Keratinocyte (primary cell): ENCODE measurements at regions not wholly inside any gene's neighbourhood (a gene's known extent, or its start where the extent isn't known, plus 50 kb on each side); places are given as distances from the start of the nearest gene placed in this dataset.

Source experiments
- DNase-seq: peaks from one replicate; pipeline ENCODE4 v3.0.0-alpha.2; 2011; ENCODE audit warnings: low read depth, missing footprints, low spot score
- FAIRE-seq: peaks from 2 replicates; lab custom pipeline; 2011; peaks lifted over from hg19 to GRCh38; lab: Jason Lieb, UNC
- H2AFZ ChIP-seq: 2 replicates; pipeline ENCODE4 v1.6.0; 2012; ENCODE audit warnings: low read length, control low read depth, inconsistent platforms; ENCODE audit not compliant: control insufficient read depth
- H3K27ac ChIP-seq: 2 replicates; pipeline ENCODE4 v1.5.1; 2011; ENCODE audit warnings: low read length; ENCODE audit not compliant: control insufficient read depth, insufficient read depth
- H3K27me3 ChIP-seq: 3 replicates; pipeline ENCODE4 v1.6.0; 2011; ENCODE audit warnings: low read length; ENCODE audit not compliant: control insufficient read depth, insufficient read depth; ENCODE audit errors: extremely low read depth
- H3K36me3 ChIP-seq, 2 experiments: 2 replicates in 1 of 2; 3 replicates in 1 of 2; pipeline ENCODE4 v1.5.1; 2011; ENCODE audit warnings: low read length in 2 of 2, mild to moderate bottlenecking in 1 of 2; ENCODE audit not compliant: control insufficient read depth in 2 of 2, insufficient read depth in 2 of 2; ENCODE audit errors: extremely low read depth in 1 of 2
- H3K4me1 ChIP-seq: 3 replicates; pipeline ENCODE4 v1.5.1; 2011; ENCODE audit warnings: low read length; ENCODE audit not compliant: control insufficient read depth, insufficient read depth; ENCODE audit errors: extremely low read depth
- H3K4me2 ChIP-seq: 3 replicates; pipeline ENCODE4 v1.6.0; 2011; ENCODE audit warnings: low read depth, low read length; ENCODE audit not compliant: control insufficient read depth, insufficient read depth; ENCODE audit errors: extremely low read depth
- H3K4me3 ChIP-seq, 3 experiments: fragments of 200-600 bp in 1 of 3; sonication (generic) in 1 of 3; 2 replicates in 2 of 3; 3 replicates in 1 of 3; pipeline ENCODE4 v1.5.1; 2011 to 2016; ENCODE audit warnings: low read length in 3 of 3, mild to moderate bottlenecking in 3 of 3, control low read depth in 2 of 3, inconsistent platforms in 1 of 3, low read depth in 1 of 3, mixed read lengths in 1 of 3, mixed run types in 1 of 3, moderate library complexity in 1 of 3; ENCODE audit not compliant: control insufficient read depth in 2 of 3, insufficient read depth in 2 of 3; ENCODE audit errors: extremely low read depth in 1 of 3
- H3K79me2 ChIP-seq: 2 replicates; pipeline ENCODE4 v1.6.0; 2012; ENCODE audit warnings: low read length; ENCODE audit not compliant: control insufficient read depth, insufficient read depth
- H3K9ac ChIP-seq: 3 replicates; pipeline ENCODE4 v1.6.0; 2011; ENCODE audit warnings: low read length; ENCODE audit not compliant: control insufficient read depth, insufficient read depth; ENCODE audit errors: extremely low read depth
- H3K9me1 ChIP-seq: 3 replicates; pipeline ENCODE4 v1.6.0; 2011; ENCODE audit warnings: low read length; ENCODE audit not compliant: control insufficient read depth, insufficient read depth; ENCODE audit errors: extremely low read depth
- H3K9me3 ChIP-seq: 2 replicates; pipeline ENCODE4 v1.5.1; 2012; ENCODE audit warnings: low read depth, low read length; ENCODE audit not compliant: control insufficient read depth
- H4K20me1 ChIP-seq: 3 replicates; pipeline ENCODE4 v1.6.0; 2011; ENCODE audit warnings: low read length; ENCODE audit not compliant: control insufficient read depth, insufficient read depth; ENCODE audit errors: extremely low read depth
- EZH2 ChIP-seq: IDR thresholded peaks from one replicate; pipeline ENCODE4 v1.6.1; 2012; ENCODE audit warnings: inconsistent platforms, mild to moderate bottlenecking, low read length, moderate library complexity
- dilution Hi-C: fragments of 300-500 bp; cut with MboI; formaldehyde crosslinking; loops from one replicate; pipeline ENCODE4 v1.7.0; 2020; ENCODE audit warnings: low sequenced_read_pairs; ENCODE audit not compliant: extremely low pct_ligation_motif_present
- TF ChIP-seq, protein P1 (sequence below), 3 experiments: IDR thresholded peaks in 1 of 3; conservative IDR thresholded peaks in 1 of 3; optimal IDR thresholded peaks in 1 of 3; 2 replicates in 2 of 3; 3 replicates in 1 of 3; pipeline versions ENCODE3 to v1.5.1; 2011; ENCODE audit warnings: low read length in 3 of 3, mild to moderate bottlenecking in 3 of 3, moderate library complexity in 2 of 3, control low read depth in 1 of 3, inconsistent platforms in 1 of 3; ENCODE audit not compliant: insufficient read depth in 2 of 3; ENCODE audit errors: extremely low read depth in 1 of 3

DNA sequence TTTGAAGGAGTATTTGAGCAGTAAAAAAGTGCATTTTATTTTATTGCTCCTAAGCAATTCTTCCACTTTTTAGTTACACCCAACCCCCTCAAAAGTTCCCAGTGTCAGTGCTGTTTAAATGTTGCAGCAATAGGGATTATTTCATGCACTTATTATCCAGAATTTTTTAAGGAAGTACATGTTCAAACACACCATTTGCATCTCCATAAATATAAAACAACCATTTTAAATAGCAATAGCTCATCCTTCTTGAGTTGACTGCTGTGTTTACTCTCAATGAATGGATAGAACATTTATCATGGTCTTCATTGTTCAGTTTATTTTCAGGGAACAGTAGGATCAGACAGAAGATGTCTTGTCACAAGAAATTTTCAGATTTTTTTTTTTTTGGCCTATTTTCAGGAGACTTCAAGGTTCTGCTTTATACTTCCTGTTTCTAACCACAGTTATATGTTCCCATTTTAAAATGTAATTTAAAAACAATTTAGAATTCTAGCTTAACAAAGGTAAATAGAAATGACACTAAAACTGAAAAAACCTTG is 171.9 kb downstream of the TMA16 start:
- DNase-seq (no peak), FAIRE-seq (no peak)
- no peaks in the 10 kb centered on the region for H3K9me1 ChIP-seq
- no peak overlapping the region for H2AFZ ChIP-seq
- H3K36me3 ChIP-seq: no peaks in the 10 kb centered on the region
- no peak overlapping the region for H3K9ac ChIP-seq
- H3K4me3 ChIP-seq: no peak overlapping the region
- no peaks in the 10 kb centered on the region for H3K4me1 ChIP-seq
- H3K9me3 ChIP-seq: no peaks in the 10 kb centered on the region
- dilution Hi-C loops: no loop called here
- no peak overlapping the region for H3K4me2 ChIP-seq
- TF ChIP-seq, protein P1, sequence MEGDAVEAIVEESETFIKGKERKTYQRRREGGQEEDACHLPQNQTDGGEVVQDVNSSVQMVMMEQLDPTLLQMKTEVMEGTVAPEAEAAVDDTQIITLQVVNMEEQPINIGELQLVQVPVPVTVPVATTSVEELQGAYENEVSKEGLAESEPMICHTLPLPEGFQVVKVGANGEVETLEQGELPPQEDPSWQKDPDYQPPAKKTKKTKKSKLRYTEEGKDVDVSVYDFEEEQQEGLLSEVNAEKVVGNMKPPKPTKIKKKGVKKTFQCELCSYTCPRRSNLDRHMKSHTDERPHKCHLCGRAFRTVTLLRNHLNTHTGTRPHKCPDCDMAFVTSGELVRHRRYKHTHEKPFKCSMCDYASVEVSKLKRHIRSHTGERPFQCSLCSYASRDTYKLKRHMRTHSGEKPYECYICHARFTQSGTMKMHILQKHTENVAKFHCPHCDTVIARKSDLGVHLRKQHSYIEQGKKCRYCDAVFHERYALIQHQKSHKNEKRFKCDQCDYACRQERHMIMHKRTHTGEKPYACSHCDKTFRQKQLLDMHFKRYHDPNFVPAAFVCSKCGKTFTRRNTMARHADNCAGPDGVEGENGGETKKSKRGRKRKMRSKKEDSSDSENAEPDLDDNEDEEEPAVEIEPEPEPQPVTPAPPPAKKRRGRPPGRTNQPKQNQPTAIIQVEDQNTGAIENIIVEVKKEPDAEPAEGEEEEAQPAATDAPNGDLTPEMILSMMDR (optimal IDR thresholded peaks at IDR 0.05 in 1 of 3, IDR thresholded peaks at IDR 0.05 in 1 of 3, conservative IDR thresholded peaks at IDR 0.05 in 1 of 3; ENCODE audit: extremely low read depth in 1 of 3, insufficient read depth in 2 of 3, low read length in 3 of 3): no peak
- no peak for TF ChIP-seq EZH2
- H3K27me3 ChIP-seq: no peaks in the 10 kb centered on the region
- no peaks in the 10 kb centered on the region for H4K20me1 ChIP-seq
- H3K27ac ChIP-seq: no peak overlapping the region
- H3K79me2 ChIP-seq: no peaks in the 10 kb centered on the region

DNA sequence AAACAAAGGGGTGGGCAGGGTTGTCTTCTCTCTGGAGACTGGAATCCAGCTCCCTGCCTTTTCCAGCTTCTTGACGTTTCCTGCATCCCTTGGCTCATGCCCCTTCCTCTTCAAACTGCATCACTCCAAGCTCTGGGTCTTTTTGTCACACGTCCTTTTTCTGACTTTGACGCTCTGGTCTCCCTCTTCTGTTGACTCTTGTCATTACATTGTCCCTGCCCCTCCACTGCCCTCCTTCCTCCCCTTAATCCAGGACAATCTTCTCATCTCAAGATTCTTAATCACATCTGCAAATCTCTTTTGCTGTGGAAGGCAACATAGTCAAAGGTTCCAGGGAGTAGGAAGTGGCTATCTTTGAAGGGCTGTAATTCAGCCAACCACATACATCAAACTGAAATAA is 178.3 kb downstream of the TMA16 start:
- H3K9ac ChIP-seq: no peak overlapping the region
- H3K4me3 ChIP-seq: no peak overlapping the region
- H3K79me2 ChIP-seq: no peaks in the 10 kb centered on the region
- H3K36me3 ChIP-seq: no peaks in the 10 kb centered on the region
- no peaks in the 10 kb centered on the region for H3K9me1 ChIP-seq
- H2AFZ ChIP-seq: no peak overlapping the region
- no peaks in the 10 kb centered on the region for H3K4me1 ChIP-seq
- H3K9me3 ChIP-seq: no peaks in the 10 kb centered on the region
- no peaks in the 10 kb centered on the region for H4K20me1 ChIP-seq
- dilution Hi-C loops: no loop called here
- FAIRE-seq (no peak), DNase-seq (no peak)
- no peaks in the 10 kb centered on the region for H3K27me3 ChIP-seq
- H3K4me2 ChIP-seq: no peak overlapping the region
- TF ChIP-seq, protein P1 (optimal IDR thresholded peaks at IDR 0.05 in 1 of 3, IDR thresholded peaks at IDR 0.05 in 1 of 3, conservative IDR thresholded peaks at IDR 0.05 in 1 of 3; ENCODE audit: extremely low read depth in 1 of 3, insufficient read depth in 2 of 3, low read length in 3 of 3): no peak
- TF ChIP-seq EZH2: no peak
- no peak overlapping the region for H3K27ac ChIP-seq
